ENCODE measurements at regions not wholly inside any gene's neighbourhood (a gene's known extent, or its start where the extent isn't known, plus 50 kb on each side); places are given as distances from the start of the nearest gene placed in this dataset.

- TF ChIP-seq JUND (IDR thresholded peaks at IDR 0.05) = no peak
- no peak for TF ChIP-seq RAD21 (IDR thresholded peaks at IDR 0.05)
- TF ChIP-seq CTCF (IDR thresholded peaks at IDR 0.05; ENCODE audit: low read depth, low read length, missing input control) = no peak
- no peak for TF ChIP-seq YY1 (IDR thresholded peaks at IDR 0.05)
- no peak for TF ChIP-seq ZBTB33 (IDR thresholded peaks at IDR 0.05)
- TF ChIP-seq GABPA (IDR thresholded peaks at IDR 0.05 in 1 of 2, conservative IDR thresholded peaks at IDR 0.05 in 1 of 2) = no peak
Measured at GRCh38 chr10:10685566-10685965, 332.1 kb upstream of the CELF2 start.
